Ishikawa (cell line): ENCODE measurements at regions not wholly inside any gene's neighbourhood (a gene's known extent, or its start where the extent isn't known, plus 50 kb on each side); places are given as distances from the start of the nearest gene placed in this dataset.

Experiments
- CEBPB ChIP-seq: IDR thresholded peaks from 2 replicates; pipeline ENCODE4 v1.6.1; 2012
- CREB1 ChIP-seq: IDR thresholded peaks from 2 replicates; pipeline ENCODE4 v1.6.1; 2012; ENCODE audit warnings: low read depth
- EGR1 ChIP-seq: IDR thresholded peaks from 2 replicates; pipeline ENCODE4 v1.6.1; 2012
- EP300 ChIP-seq: IDR thresholded peaks from 2 replicates; pipeline ENCODE4 v1.6.1; 2012; ENCODE audit warnings: borderline replicate concordance
- FOXM1 ChIP-seq: IDR thresholded peaks from 2 replicates; pipeline ENCODE4 v1.6.1; 2012; ENCODE audit warnings: low read depth, borderline replicate concordance
- NFIC ChIP-seq: IDR thresholded peaks from 2 replicates; pipeline ENCODE4 v1.6.1; 2012
- RAD21 ChIP-seq: IDR thresholded peaks from 2 replicates; pipeline ENCODE4 v1.6.1; 2012; ENCODE audit warnings: low read depth
- TAF1 ChIP-seq: IDR thresholded peaks from 2 replicates; pipeline ENCODE4 v1.6.1; 2012; ENCODE audit warnings: low read depth, mild to moderate bottlenecking
- TCF12 ChIP-seq: IDR thresholded peaks from 2 replicates; pipeline ENCODE4 v1.6.1; 2012; ENCODE audit warnings: low read depth
- TEAD4 ChIP-seq: IDR thresholded peaks from 2 replicates; pipeline ENCODE4 v1.6.1; 2012
- YY1 ChIP-seq: IDR thresholded peaks from 2 replicates; pipeline ENCODE4 v1.6.1; 2012; ENCODE audit warnings: low read depth
- ZBTB7A ChIP-seq: IDR thresholded peaks from 2 replicates; pipeline ENCODE4 v1.6.1; 2012; ENCODE audit warnings: low read depth
- TF ChIP-seq, protein P1 (sequence below): IDR thresholded peaks from 2 replicates; pipeline ENCODE4 v1.6.1; 2012
- TF ChIP-seq, protein P2 (sequence below): IDR thresholded peaks from 2 replicates; pipeline ENCODE4 v1.6.1; 2012; ENCODE audit warnings: low read depth, mild to moderate bottlenecking
- TF ChIP-seq, protein P3 (sequence below): IDR thresholded peaks from 2 replicates; pipeline ENCODE4 v1.6.1; 2012

DNA sequence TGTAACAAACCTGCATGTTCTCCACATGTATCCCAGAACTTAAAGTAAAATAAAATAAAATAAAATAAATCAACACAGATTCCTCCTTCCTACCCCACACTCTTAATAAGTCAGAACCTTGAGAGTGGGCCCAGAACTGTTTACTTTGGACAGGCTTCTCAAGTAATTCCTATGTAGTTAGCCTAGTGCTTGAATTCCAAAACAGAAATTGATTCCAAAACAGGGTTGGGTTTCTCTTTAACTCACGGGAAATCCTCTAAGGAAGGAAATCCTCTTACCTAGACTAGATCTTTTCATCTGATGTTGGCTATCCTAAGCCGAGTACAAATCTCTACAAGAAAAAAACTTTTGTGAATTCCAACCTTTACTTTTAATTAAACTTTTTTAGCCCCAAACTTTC is 324.7 kb upstream of the C16orf82 start:
- TF ChIP-seq RAD21, result no peak
- no peak for TF ChIP-seq TAF1
- no peak for TF ChIP-seq YY1
- no peak for TF ChIP-seq FOXM1

DNA sequence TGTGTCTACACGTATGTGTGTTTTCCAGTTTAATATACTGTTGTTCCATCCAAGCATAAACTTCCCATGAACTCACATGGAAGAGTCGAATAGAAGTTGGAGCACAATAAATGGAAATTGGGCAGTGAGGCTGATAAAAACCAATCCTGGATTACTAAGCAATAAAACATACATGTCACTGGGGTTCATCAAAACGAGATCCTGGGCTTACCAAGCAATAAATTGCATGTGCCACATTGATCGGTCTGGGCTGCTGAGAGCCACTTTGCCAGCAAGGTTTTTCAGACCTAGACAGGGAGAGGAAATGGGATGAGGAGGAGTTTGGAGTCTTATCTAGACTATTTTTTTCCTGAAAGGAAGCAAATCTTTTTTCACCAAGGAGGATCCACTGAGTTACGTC is 322.3 kb upstream of the C16orf82 start:
- no peak for TF ChIP-seq EGR1
- TF ChIP-seq TAF1, result no peak
- no peak for TF ChIP-seq TEAD4
- no peak for TF ChIP-seq NFIC
- no peak for TF ChIP-seq ZBTB7A
- no peak for TF ChIP-seq RAD21
- no peak for TF ChIP-seq FOXM1
- no peak for TF ChIP-seq YY1
- TF ChIP-seq TCF12, result no peak
- TF ChIP-seq CREB1, result no peak
- TF ChIP-seq EP300, result no peak
- no peak for TF ChIP-seq CEBPB
- TF ChIP-seq, protein P1, sequence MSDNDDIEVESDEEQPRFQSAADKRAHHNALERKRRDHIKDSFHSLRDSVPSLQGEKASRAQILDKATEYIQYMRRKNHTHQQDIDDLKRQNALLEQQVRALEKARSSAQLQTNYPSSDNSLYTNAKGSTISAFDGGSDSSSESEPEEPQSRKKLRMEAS, result no peak
- TF ChIP-seq, protein P2, sequence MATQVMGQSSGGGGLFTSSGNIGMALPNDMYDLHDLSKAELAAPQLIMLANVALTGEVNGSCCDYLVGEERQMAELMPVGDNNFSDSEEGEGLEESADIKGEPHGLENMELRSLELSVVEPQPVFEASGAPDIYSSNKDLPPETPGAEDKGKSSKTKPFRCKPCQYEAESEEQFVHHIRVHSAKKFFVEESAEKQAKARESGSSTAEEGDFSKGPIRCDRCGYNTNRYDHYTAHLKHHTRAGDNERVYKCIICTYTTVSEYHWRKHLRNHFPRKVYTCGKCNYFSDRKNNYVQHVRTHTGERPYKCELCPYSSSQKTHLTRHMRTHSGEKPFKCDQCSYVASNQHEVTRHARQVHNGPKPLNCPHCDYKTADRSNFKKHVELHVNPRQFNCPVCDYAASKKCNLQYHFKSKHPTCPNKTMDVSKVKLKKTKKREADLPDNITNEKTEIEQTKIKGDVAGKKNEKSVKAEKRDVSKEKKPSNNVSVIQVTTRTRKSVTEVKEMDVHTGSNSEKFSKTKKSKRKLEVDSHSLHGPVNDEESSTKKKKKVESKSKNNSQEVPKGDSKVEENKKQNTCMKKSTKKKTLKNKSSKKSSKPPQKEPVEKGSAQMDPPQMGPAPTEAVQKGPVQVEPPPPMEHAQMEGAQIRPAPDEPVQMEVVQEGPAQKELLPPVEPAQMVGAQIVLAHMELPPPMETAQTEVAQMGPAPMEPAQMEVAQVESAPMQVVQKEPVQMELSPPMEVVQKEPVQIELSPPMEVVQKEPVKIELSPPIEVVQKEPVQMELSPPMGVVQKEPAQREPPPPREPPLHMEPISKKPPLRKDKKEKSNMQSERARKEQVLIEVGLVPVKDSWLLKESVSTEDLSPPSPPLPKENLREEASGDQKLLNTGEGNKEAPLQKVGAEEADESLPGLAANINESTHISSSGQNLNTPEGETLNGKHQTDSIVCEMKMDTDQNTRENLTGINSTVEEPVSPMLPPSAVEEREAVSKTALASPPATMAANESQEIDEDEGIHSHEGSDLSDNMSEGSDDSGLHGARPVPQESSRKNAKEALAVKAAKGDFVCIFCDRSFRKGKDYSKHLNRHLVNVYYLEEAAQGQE, result no peak
- TF ChIP-seq, protein P3, sequence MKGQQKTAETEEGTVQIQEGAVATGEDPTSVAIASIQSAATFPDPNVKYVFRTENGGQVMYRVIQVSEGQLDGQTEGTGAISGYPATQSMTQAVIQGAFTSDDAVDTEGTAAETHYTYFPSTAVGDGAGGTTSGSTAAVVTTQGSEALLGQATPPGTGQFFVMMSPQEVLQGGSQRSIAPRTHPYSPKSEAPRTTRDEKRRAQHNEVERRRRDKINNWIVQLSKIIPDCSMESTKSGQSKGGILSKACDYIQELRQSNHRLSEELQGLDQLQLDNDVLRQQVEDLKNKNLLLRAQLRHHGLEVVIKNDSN, result no peak

DNA sequence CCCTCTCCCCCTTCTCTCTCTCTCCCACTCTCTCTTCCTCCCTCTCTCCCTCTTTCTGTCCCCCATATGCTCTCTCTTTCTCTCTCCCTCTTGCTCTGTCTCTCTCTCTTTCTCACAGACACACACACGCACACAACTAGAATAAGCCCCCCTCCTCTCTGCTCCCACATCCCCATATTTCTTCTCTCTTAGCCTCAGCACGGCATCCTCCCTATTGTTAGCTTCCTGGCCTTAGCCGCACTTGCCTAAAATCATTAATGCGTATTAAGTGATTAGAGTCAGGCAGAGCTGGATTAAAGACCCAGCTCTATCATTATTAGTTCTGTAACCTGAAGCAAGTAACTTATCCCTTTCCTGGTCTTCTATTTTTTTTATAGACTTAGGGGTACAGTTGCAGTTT is 319.0 kb upstream of the C16orf82 start:
- no peak for TF ChIP-seq CEBPB
- no peak for TF ChIP-seq TEAD4
- TF ChIP-seq EGR1, result no peak
- TF ChIP-seq, protein P1, result no peak
- TF ChIP-seq, protein P3, result no peak

DNA sequence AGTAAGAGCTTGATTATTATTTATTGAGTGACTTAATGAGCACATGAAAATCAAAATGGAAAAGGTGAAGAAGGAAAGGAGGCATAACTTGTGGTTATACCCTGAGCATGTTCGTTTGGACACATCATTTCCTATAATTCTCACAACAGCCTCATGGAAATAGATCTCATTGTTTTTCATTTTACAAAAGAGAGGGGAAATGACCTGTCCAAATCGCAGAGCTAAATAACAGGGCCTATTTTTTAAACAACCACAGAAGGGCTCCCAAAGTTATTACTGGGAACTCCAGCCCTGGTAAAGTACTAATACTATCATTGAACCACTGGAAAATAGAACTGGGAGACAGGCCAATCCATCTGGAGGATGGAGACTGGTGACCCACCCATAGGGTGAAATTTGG is 317.7 kb upstream of the C16orf82 start:
- TF ChIP-seq YY1 (no peak), CEBPB (no peak), ZBTB7A (no peak), EGR1 (no peak), TEAD4 (no peak), RAD21 (no peak), EP300 (no peak), TCF12 (no peak), FOXM1 (no peak), CREB1 (no peak)
- TF ChIP-seq, protein P1, result no peak
- TF ChIP-seq, protein P2, result no peak
- TF ChIP-seq, protein P3, result no peak

DNA sequence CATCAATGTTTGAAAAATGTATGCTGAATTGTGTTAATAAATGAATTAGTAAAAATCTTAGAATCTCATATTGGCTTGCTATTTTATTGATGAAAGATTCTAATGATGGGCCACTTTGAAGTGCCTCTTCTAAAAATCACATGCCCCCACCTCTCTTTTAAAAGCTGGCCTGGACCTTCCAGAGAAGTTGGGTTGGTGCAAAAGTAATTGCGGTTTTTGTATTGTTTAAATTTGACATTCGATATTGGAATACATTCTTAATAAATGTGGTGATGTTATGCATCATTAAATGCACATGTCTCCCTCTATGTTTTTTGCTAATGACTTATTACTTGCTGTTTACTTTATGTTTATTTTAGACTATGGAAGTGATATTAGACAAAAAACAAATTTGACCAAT is 314.6 kb upstream of the C16orf82 start:
- TF ChIP-seq EGR1 (no peak), TCF12 (no peak), ZBTB7A (no peak), YY1 (no peak), FOXM1 (no peak), NFIC (no peak), TEAD4 (no peak), EP300 (no peak), CREB1 (no peak)
- TF ChIP-seq, protein P2, result no peak
- TF ChIP-seq, protein P1, result no peak
- TF ChIP-seq, protein P3, result no peak
